PC-9 (cell line): ENCODE measurements at regions not wholly inside any gene's neighbourhood (a gene's known extent, or its start where the extent isn't known, plus 50 kb on each side); places are given as distances from the start of the nearest gene placed in this dataset.

Experiments
- CTCF ChIP-seq: fragments of 200-600 bp; sonication (generic); conservative IDR thresholded peaks from 2 replicates; pipeline ENCODE4 v1.6.1; 2017; ENCODE audit warnings: mixed run types, antibody characterized with exemption, mild to moderate bottlenecking, moderate library complexity
- EZH2 ChIP-seq: fragments of 200-600 bp; sonication (generic); IDR thresholded peaks from 2 replicates; pipeline ENCODE4 v1.8.0; 2017; ENCODE audit warnings: antibody characterized with exemption, low read depth

GRCh38 chr11:82270870-82271269, 462.8 kb downstream of the FAM181B start:
- TF ChIP-seq CTCF (no peak), EZH2 (no peak)
